A673 (cell line): ENCODE measurements at regions not wholly inside any gene's neighbourhood (a gene's known extent, or its start where the extent isn't known, plus 50 kb on each side); places are given as distances from the start of the nearest gene placed in this dataset.

ENCODE experiments used
- CTCF ChIP-seq: fragments of 300-800, 200-600 bp; sonication (generic); conservative IDR thresholded peaks from 2 replicates; pipeline ENCODE4 v1.5.1; 2017; ENCODE audit warnings: low read depth, mild to moderate bottlenecking, antibody characterized with exemption, low read length, moderate library complexity, mixed read lengths
- EZH2 ChIP-seq: fragments of 200-600 bp; sonication (generic); IDR thresholded peaks from 2 replicates; pipeline ENCODE4 v1.6.1; 2017; ENCODE audit warnings: borderline replicate concordance, low read depth, mild to moderate bottlenecking, mixed read lengths, antibody characterized with exemption, low read length; ENCODE audit not compliant: poor library complexity, severe bottlenecking

- TF ChIP-seq CTCF = no peak
- no peak for TF ChIP-seq EZH2
Measured at GRCh38 chr12:102753802-102754201, 163.2 kb downstream of the PAH start.
